GM18873 (cell line): ENCODE measurements at regions not wholly inside any gene's neighbourhood (a gene's known extent, or its start where the extent isn't known, plus 50 kb on each side); places are given as distances from the start of the nearest gene placed in this dataset.

Source experiments
- ATAC-seq: cut with Tn5 transposase; IDR thresholded peaks from one replicate; pipeline ENCODE4 v1.9.1; 2021; ENCODE audit warnings: mild to moderate bottlenecking, moderate library complexity, moderate number of reproducible peaks; ENCODE audit not compliant: unreplicated experiment, low FRiP score

DNA sequence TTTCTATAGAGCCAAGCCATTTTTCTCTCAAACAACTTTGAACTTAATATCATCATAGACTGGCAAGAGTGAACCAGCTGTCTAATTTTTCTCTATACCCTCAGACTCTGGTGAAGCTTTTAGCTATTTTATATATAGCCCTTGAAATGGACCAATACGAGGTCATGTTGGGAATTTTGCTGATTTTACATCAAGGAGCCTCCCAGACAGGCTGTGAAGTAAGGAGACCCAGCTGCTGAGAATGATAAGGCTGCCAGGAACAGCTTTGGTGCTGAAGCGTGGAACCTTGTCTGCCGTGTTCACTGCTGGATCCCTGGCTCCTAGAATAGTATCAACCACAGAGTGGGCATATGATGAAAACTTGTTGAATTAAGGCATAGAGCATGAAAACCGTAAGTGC is 326.2 kb upstream of the NAV3 start:
- no peak for ATAC-seq

GRCh38 chr12:77500089-77500488 is 330.6 kb upstream of the NAV3 start:
- ATAC-seq: no peak

GRCh38 chr12:77497647-77498046 is 333.0 kb upstream of the NAV3 start:
- ATAC-seq: no peak

GRCh38 chr12:77496714-77497113 is 334.0 kb upstream of the NAV3 start:
- no peak for ATAC-seq

- ATAC-seq: no peak
These were observed 336.4 kb upstream of the NAV3 start for GRCh38 chr12:77494296-77494695.

- no peak for ATAC-seq
These were observed 337.2 kb upstream of the NAV3 start for GRCh38 chr12:77493302-77494168.

DNA sequence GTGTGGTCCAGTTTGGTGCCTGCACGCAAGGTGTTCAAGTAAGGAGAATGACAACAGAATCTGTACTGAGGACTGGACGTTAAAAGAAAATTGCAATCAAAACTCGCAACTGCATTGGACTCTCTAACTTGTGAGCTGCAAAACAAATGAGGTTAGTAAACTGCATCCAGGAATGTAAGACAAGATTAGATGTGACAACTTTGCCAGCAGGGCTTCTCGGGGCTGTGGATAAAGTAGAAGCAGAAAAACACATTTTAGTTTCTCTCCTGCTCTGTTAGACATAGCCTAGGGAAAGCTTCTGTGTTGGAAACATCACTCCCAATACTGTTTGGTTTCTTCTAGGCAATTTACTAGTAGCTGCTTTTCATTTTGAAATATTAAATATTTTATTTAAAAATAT is 338.2 kb upstream of the NAV3 start:
- no peak for ATAC-seq

DNA sequence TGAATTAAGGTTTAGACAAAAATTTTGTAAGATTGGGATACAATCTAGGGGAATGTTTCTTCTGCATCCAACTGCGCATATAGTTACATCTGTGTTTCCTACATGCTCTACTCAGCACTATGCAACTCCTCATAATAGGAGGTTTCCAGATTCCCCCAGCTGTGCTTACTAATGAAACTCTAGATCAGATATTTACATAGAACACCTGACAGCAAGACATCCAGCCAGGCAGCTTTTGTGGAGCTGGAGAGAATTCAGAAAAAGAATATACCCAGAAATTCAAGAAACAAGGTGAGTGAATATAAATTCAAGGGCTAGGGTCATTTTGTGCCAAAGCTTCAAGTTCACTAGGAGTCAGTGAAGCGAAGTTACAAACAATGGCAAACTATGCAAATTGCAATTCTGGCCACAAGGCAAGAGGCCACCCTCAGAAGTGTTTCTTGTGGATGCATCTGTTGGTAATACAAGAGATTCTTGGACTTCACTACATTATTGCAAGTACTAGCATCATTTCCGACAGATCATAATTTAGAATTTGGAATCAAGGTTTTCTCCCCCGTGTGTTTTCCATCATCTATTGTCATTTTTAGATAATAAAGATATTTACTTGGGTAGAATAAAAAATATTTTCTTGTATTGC is 341.2 kb upstream of the NAV3 start:
- no peak for ATAC-seq

- ATAC-seq: no peak
These were observed 342.6 kb upstream of the NAV3 start for GRCh38 chr12:77488041-77488620.

- no peak for ATAC-seq
These were observed 343.8 kb upstream of the NAV3 start for GRCh38 chr12:77486872-77487271.

DNA sequence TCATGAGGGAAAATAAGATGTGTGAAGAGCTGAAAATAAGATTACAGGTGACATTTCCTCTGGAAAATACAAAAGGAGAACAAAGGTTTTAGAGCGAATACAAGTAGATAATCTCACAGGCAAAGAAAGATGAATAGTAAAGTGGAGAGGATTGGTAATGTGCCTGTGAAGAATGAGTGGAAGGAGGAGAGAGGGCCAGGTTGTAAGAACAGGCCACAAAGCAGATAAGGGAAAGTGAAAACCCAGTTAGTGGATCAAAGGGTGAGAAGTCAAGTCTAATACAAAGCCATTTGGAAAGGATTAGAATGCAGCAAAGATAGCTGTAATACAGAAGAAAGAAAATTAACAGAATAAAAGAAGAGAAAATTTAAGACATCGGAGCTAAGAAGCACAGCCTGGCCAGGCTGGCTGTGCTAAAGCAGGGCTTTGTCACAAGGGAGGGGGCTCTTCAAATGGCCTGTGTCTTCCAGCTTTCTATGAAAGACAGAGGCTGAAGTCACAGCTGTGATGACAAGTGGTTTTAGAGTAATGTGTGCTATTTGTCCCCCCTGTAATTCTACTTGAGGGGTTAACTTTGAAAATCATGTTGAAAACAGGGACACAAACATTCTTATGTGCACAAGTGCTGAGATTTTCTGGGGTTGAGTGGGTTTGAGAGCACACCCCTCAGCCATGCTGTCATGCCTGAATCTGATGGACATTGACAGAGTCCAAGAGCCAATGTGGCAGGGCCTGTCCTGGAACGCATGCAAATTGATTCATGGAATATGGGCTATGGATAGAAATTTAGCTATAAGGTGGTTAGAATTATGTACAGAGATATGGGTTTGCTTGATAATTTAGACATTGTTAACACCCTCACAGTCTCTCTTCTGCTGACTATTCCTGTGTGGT is 344.5 kb upstream of the NAV3 start:
- no peak for ATAC-seq

DNA sequence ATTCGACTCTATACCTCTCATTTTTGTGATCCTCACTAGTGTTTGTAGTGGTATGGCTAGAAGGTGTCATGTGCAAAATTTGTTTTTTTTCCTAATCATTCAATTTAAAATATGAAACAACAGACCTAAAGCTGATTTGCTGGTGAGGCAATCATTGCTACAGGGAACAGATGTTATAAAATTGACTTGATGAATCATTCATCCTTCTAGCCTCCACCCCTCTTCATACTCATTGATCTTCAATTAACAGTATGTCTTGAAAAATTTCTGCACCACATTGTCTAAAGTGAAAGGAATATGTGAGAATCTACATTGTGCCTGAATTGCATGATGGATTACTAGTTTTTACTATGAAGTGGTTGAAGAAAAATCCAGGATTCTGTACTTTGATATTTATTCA is 349.0 kb upstream of the NAV3 start:
- no peak for ATAC-seq

DNA sequence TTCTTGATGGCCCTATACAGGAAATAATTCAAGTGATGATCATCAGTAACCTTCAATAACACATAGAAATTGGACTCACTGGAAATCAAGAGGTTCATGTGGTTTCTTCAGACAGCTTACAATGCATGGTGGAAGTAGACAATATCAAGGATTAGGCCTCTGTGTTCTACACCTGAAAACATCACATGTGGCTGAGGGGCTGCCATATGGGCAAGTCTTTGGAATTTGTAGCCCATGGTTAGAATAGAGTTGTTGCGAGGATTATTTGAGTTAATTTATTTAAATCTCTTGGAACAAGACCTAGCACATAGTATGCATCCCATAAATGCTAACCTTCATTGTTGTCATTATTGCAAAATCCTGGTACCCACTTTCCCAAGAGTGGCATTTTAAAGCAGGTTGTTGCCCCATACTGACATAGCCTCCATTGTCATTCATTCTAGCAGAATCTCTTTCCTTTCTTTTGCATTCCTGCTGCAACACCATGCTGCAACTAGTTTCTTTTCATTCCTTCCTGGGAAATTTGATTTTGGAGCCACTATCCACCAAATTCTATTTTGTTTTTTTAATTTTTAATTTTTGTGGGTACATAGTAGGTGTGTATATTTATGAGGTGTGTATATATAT is 352.7 kb upstream of the NAV3 start:
- no peak for ATAC-seq

- ATAC-seq: no peak
These were observed 358.9 kb upstream of the NAV3 start for GRCh38 chr12:77471801-77472200.

DNA sequence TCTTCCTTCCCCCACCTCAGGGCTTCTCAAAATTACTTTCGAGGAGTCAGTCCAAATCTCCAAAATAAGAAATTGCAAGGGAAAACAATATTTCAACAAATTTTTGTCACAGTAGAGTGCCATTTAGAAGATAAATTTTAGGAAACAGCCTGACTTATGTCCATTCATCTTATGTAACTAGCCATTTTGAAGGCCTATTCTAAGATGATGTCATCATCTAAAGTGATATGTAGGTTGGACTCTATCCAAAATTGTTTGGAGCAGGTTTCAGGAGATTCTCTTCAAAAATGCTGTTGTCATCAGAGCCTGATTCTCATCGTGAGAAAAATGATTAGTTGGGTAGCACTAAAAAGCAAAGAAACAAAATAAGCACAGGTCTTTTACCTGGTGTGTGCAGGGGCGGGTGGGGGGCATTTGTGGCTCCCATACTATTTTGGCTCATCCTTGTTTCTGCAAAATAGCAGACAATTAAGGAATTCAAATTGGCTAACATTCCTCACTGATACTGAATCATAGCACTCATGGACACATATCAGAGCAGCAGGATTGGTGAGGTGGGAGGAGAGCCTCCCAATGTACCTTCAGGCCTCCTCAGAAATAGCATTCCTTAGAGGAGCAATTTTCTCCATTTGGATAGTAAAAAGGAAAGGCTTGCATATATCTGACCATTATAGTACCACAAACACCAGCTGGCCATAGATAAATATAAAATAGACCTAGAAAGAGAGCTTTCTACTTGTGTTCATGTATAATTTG is 360.9 kb upstream of the NAV3 start:
- no peak for ATAC-seq

DNA sequence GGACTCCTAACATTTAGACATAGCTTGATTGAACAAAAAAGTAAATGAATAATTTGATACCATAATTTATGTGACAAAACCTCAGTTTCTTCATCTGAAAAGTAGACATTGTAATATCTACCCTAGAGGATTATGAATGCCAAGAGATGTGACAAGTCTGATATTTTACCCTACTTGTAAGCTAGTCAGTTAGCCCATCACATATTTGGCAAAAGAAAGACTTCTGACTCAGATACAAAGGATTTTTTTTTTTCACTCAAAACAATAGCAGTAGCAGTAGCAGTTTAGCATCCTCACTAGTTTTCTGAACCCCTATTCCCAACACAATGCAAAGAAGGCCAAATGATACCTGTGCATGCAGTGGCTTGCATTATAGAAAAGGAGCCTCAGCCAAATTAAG is 377.3 kb upstream of the E2F7 start:
- ATAC-seq: no peak

GRCh38 chr12:77439749-77440148 is 374.4 kb upstream of the E2F7 start:
- no peak for ATAC-seq

GRCh38 chr12:77438644-77439043 is 373.3 kb upstream of the E2F7 start:
- no peak for ATAC-seq

DNA sequence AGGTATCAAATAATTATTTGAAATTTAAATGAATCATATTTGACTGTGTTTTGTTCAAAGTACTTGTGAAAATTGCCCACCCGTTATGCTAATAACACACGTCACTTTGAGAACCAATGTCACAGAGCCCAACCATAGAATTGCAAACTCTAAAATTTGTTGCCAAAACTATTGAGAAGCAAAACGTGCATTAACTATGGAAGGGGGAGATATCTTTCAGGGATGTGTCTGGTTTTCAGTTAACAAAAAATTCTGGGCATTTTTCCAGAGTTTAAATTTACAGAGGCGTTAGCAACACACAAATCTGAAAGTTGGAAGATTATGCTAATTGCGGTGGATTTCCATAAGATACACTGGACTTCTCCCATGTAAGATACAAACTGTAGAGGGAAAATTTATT is 371.8 kb upstream of the E2F7 start:
- ATAC-seq: no peak
